ENCODE measurements at regions not wholly inside any gene's neighbourhood (a gene's known extent, or its start where the extent isn't known, plus 50 kb on each side); places are given as distances from the start of the nearest gene placed in this dataset.

GRCh38 chr11:23509821-23510220, 649.5 kb upstream of the CCDC179 start:
- DNase-seq (no peak), ATAC-seq (no peak)
- Histone ChIP-seq H3K27me3 (ENCODE audit: low read depth) (no peaks in the 10 kb centered on the region), H3K4me1 (no peaks in the 10 kb centered on the region), H3K27ac (no peak overlapping the region), H3K4me3 (no peak overlapping the region), H3K9me3 (no peaks in the 10 kb centered on the region), H3K36me3 (no peaks in the 10 kb centered on the region)
- no peak for TF ChIP-seq CTCF (IDR thresholded peaks at IDR 0.05)
- intact Hi-C loops (cut with DNase I), result no loop called here

- TF ChIP-seq CTCF (IDR thresholded peaks at IDR 0.05), result no peak
- H3K4me3 ChIP-seq, result no peak overlapping the region
- H3K27ac ChIP-seq, result no peak overlapping the region
- no peaks in the 10 kb centered on the region for H3K4me1 ChIP-seq
- intact Hi-C loops (cut with DNase I), result no loop called here
- no peak for DNase-seq
- H3K27me3 ChIP-seq (ENCODE audit: low read depth), result no peaks in the 10 kb centered on the region
- no peaks in the 10 kb centered on the region for H3K36me3 ChIP-seq
- no peaks in the 10 kb centered on the region for H3K9me3 ChIP-seq
- ATAC-seq, result no peak
Measured at GRCh38 chr11:23519194-23519593, 658.9 kb upstream of the CCDC179 start.

GRCh38 chr11:23520226-23520960, 660.1 kb upstream of the CCDC179 start:
- Histone ChIP-seq H3K36me3 (no peaks in the 10 kb centered on the region), H3K9me3 (no peaks in the 10 kb centered on the region), H3K4me1 (no peaks in the 10 kb centered on the region), H3K27ac (no peak overlapping the region), H3K27me3 (ENCODE audit: low read depth) (no peaks in the 10 kb centered on the region), H3K4me3 (no peak overlapping the region)
- ATAC-seq, result no peak
- intact Hi-C loops (cut with DNase I), result no loop called here
- no peak for TF ChIP-seq CTCF (IDR thresholded peaks at IDR 0.05)
- no peak for DNase-seq

DNA sequence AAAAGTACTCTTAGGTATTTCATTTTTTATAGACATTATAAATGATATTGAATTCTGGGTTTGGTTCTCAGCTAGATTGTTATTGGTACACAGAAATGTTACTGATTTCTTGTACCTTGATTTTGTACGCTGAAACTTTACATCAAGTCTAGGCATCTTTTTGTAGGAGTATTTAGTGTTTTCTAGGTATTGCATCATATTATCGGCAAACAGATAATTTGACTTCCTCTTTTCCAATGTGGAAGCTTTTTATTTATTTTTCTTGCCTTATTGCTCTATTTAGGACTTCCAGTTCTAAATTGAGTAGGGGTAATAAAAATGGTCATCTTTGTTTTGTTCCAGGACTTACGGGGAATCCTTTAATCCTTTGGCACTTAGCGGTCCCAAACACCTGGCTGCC, 676.6 kb upstream of the CCDC179 start:
- H3K4me1 ChIP-seq, result peaks cover 6% of the 10 kb centered on the region
- intact Hi-C loops (cut with DNase I), result no loop called here
- no peaks in the 10 kb centered on the region for H3K36me3 ChIP-seq
- no peaks in the 10 kb centered on the region for H3K9me3 ChIP-seq
- no peak for ATAC-seq
- H3K27ac ChIP-seq, result no peak overlapping the region
- DNase-seq, result no peak
- H3K4me3 ChIP-seq, result no peak overlapping the region
- H3K27me3 ChIP-seq (ENCODE audit: low read depth), result no peaks in the 10 kb centered on the region
- TF ChIP-seq CTCF (IDR thresholded peaks at IDR 0.05), result no peak

DNA sequence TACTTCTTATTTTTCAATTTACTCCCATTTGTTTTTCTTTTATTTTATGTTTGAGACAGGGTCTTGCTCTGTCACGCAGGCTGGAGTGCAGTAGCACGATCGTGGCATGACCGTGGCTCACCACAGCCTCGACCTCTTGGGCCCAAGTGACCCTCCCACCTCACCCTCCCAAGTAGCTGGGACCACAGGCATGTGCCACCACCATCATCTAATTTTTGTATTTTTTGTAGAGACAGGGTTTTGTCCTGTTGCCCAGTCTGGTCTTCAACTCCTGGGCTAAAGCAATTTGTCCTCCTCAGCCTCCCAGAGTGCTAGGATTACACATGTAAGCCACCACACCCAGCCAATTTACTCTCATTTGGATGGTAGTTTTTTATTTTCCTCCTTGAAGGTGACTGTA, 679.3 kb upstream of the CCDC179 start:
- DNase-seq (no peak), ATAC-seq (no peak)
- Histone ChIP-seq H3K27me3 (ENCODE audit: low read depth) (no peaks in the 10 kb centered on the region), H3K4me3 (no peak overlapping the region), H3K36me3 (no peaks in the 10 kb centered on the region), H3K9me3 (no peaks in the 10 kb centered on the region), H3K27ac (no peak overlapping the region), H3K4me1 (peaks cover 6% of the 10 kb centered on the region)
- intact Hi-C loops (cut with DNase I), result no loop called here
- TF ChIP-seq CTCF (IDR thresholded peaks at IDR 0.05), result no peak

All from lower lobe of right lung (tissue), 2 donors.